Neuronal stem cell (in vitro differentiated cells): ENCODE measurements at regions not wholly inside any gene's neighbourhood (a gene's known extent, or its start where the extent isn't known, plus 50 kb on each side); places are given as distances from the start of the nearest gene placed in this dataset.

Experiments used
- DNase-seq: peaks from one replicate; pipeline ENCODE4 v3.0.0-alpha.2; 2013; ENCODE audit warnings: low spot score
- H2AFZ ChIP-seq: one replicate; pipeline ENCODE4 v1.6.1; 2013; ENCODE audit warnings: mild to moderate bottlenecking, low read length, inconsistent platforms
- H2AK5ac ChIP-seq: 2 replicates; pipeline ENCODE4 v1.6.1; 2013; ENCODE audit warnings: low read depth, mild to moderate bottlenecking, inconsistent platforms, low read length, moderate library complexity, mixed read lengths
- H2BK120ac ChIP-seq: 2 replicates; pipeline ENCODE4 v1.6.1; 2013; ENCODE audit warnings: low read depth, mild to moderate bottlenecking, inconsistent platforms, low read length, moderate library complexity, mixed read lengths
- H2BK12ac ChIP-seq: one replicate; pipeline ENCODE4 v1.6.1; 2013; ENCODE audit warnings: low read length, inconsistent platforms
- H2BK15ac ChIP-seq: 2 replicates; pipeline ENCODE4 v1.6.1; 2013; ENCODE audit warnings: mild to moderate bottlenecking, low read length, inconsistent platforms, mixed read lengths
- H2BK5ac ChIP-seq: one replicate; pipeline ENCODE4 v1.6.1; 2013; ENCODE audit warnings: inconsistent platforms, mild to moderate bottlenecking, low read length, moderate library complexity
- H3K14ac ChIP-seq: one replicate; pipeline ENCODE4 v1.6.1; 2013; ENCODE audit warnings: low read length, inconsistent platforms
- H3K18ac ChIP-seq: 2 replicates; pipeline ENCODE4 v1.6.1; 2013; ENCODE audit warnings: low read length, inconsistent platforms
- H3K23ac ChIP-seq: 2 replicates; pipeline ENCODE4 v1.6.1; 2013; ENCODE audit warnings: low read depth, mild to moderate bottlenecking, mixed read lengths, low read length, inconsistent platforms; ENCODE audit not compliant: poor library complexity
- H3K27ac ChIP-seq: replicated peaks from 3 replicates; pipeline ENCODE4 v1.5.1; 2013; ENCODE audit warnings: low read length, inconsistent platforms
- H3K27me3 ChIP-seq, 3 experiments: 2 replicates each; pipeline ENCODE4 v1.6.1; 2013; ENCODE audit warnings: low read length in 3 of 3, mild to moderate bottlenecking in 2 of 3, inconsistent platforms in 1 of 3, low read depth in 1 of 3, mixed read lengths in 1 of 3, moderate library complexity in 1 of 3; ENCODE audit not compliant: control insufficient read depth in 3 of 3, insufficient read depth in 3 of 3
- H3K36me3 ChIP-seq, 2 donors: replicated peaks in 1 of 2; 2 replicates each; pipeline ENCODE4 v1.6.1; 2013; ENCODE audit warnings: low read length in 2 of 2; ENCODE audit not compliant: control insufficient read depth in 2 of 2, insufficient read depth in 2 of 2
- H3K4ac ChIP-seq: 2 replicates; pipeline ENCODE4 v1.6.1; 2013; ENCODE audit warnings: inconsistent platforms, mild to moderate bottlenecking, low read length, moderate library complexity
- H3K4me1 ChIP-seq, 2 donors: 1 replicate in 1 of 2; 2 replicates in 1 of 2; pipeline ENCODE4 v1.6.1; 2013; ENCODE audit warnings: low read length in 2 of 2, low read depth in 1 of 2; ENCODE audit not compliant: control insufficient read depth in 2 of 2, insufficient read depth in 1 of 2
- H3K4me2 ChIP-seq: one replicate; pipeline ENCODE4 v1.6.1; 2013; ENCODE audit warnings: mild to moderate bottlenecking, low read length, inconsistent platforms; ENCODE audit not compliant: insufficient read depth, poor library complexity, severe bottlenecking
- H3K4me3 ChIP-seq, 2 donors: 2 replicates each; pipeline ENCODE4 v1.5.1; 2013; ENCODE audit warnings: low read length in 2 of 2, mild to moderate bottlenecking in 2 of 2, inconsistent platforms in 1 of 2, moderate library complexity in 1 of 2
- H3K79me1 ChIP-seq: one replicate; pipeline ENCODE4 v1.6.1; 2013; ENCODE audit warnings: low read depth, mild to moderate bottlenecking, inconsistent platforms, low read length, moderate library complexity
- H3K9ac ChIP-seq: one replicate; pipeline ENCODE4 v1.6.1; 2013; ENCODE audit warnings: mild to moderate bottlenecking, low read depth, low read length, inconsistent platforms; ENCODE audit not compliant: poor library complexity
- H3K9me3 ChIP-seq, 2 donors: replicated peaks in 1 of 2; 2 replicates each; pipeline versions ENCODE3 to v1.6.1; 2013; ENCODE audit warnings: low read length in 2 of 2, mild to moderate bottlenecking in 2 of 2, inconsistent platforms in 1 of 2, low read depth in 1 of 2, mixed read lengths in 1 of 2, moderate library complexity in 1 of 2; ENCODE audit not compliant: control insufficient read depth in 2 of 2, insufficient read depth in 1 of 2
- H4K8ac ChIP-seq: one replicate; pipeline ENCODE4 v1.6.1; 2013; ENCODE audit warnings: low read depth, mild to moderate bottlenecking, inconsistent platforms, low read length, moderate library complexity
- H4K91ac ChIP-seq: one replicate; pipeline ENCODE4 v1.6.1; 2013; ENCODE audit warnings: low read length, low read depth, mild to moderate bottlenecking, inconsistent platforms; ENCODE audit not compliant: poor library complexity
- WGBS, 2 donors: extraction: QIAGEN DNeasy Blood & Tissue Kit; methylation state at CpG; one replicate each; pipeline ENCODE4 v1.1.7; 2013; ENCODE audit warnings: missing lambda C conversion rate in 2 of 2, mixed read lengths in 1 of 2; ENCODE audit not compliant: insufficient read length in 2 of 2, insufficient replicate concordance in 1 of 2; ENCODE audit errors: extremely low coverage in 2 of 2; 5-methylcytosine and 5-hydroxymethylcytosine counted together

DNA sequence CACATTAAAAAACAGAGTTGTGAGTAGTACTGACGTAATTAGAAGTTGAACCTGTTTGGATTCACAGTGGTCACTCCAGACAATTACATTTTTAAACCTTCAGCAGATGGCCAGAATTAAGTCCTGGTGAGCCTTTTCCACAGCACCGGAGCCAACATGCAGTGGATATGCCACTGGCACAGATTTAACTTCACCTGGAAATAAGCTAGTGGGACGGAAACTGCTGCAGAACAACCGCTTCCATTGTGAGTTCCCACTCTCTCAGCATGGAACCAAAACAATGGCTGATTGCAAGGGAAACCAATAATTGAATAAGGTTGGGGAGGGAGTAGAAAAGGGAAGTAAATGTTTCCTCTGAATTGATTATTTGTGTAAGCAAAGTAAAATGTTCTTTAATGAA lies 515.1 kb downstream of the STK39 start:
- H3K36me3 ChIP-seq, result no peaks in the 10 kb centered on the region
- no peak overlapping the region for H4K91ac ChIP-seq
- no peak overlapping the region for H3K23ac ChIP-seq
- H2AK5ac ChIP-seq, result no peak overlapping the region
- no peak overlapping the region for H3K4me2 ChIP-seq
- no peak overlapping the region for H3K4me3 ChIP-seq
- WGBS, 2 donors, result no CpG with 5 or more reads among the region's 4 CpGs
- no peaks in the 10 kb centered on the region for H3K79me1 ChIP-seq
- H3K18ac ChIP-seq, result no peak overlapping the region
- no peak overlapping the region for H4K8ac ChIP-seq
- H3K9ac ChIP-seq, result no peak overlapping the region
- H3K9me3 ChIP-seq, result no peaks in the 10 kb centered on the region
- H2AFZ ChIP-seq, result no peak overlapping the region
- no peak overlapping the region for H2BK15ac ChIP-seq
- no peak overlapping the region for H2BK5ac ChIP-seq
- H3K14ac ChIP-seq, result no peak overlapping the region
- H3K27me3 ChIP-seq, result no peaks in the 10 kb centered on the region
- H3K27ac ChIP-seq, result no peak overlapping the region
- no peak overlapping the region for H2BK120ac ChIP-seq
- H3K4me1 ChIP-seq, result peaks cover 7 to 17% of the 10 kb centered on the region in 2 donors
- no peak overlapping the region for H2BK12ac ChIP-seq
- DNase-seq, result no peak
- H3K4ac ChIP-seq, result no peak overlapping the region

DNA sequence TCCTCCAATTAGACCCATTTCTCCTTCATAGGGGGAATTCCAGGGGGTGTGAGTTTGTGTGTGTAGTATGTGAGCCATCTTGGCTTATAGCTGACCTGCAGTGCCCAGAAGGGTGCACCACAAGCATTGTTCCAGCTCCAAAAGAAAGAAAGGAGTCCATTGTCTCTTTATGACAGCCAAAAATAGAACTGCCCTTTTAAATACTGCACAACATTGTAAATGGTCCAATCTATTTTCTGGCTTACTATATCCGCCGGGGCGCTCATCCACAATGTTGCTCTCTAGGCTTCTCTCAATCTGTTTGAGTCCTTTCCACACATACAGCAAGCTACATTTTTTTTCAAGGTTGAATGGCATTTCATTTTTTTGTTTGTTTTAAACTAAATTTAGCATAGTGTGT lies 517.5 kb downstream of the STK39 start:
- no peak overlapping the region for H2BK120ac ChIP-seq
- no peak overlapping the region for H2BK5ac ChIP-seq
- peaks cover 7 to 17% of the 10 kb centered on the region in 2 donors for H3K4me1 ChIP-seq
- H3K79me1 ChIP-seq, result no peaks in the 10 kb centered on the region
- no peaks in the 10 kb centered on the region for H3K36me3 ChIP-seq
- H3K4me3 ChIP-seq, result no peak overlapping the region
- H2BK12ac ChIP-seq, result no peak overlapping the region
- no peak overlapping the region for H3K4me2 ChIP-seq
- no peak overlapping the region for H3K9ac ChIP-seq
- no peak overlapping the region for H3K27ac ChIP-seq
- no peak overlapping the region for H2BK15ac ChIP-seq
- H3K18ac ChIP-seq, result no peak overlapping the region
- H2AFZ ChIP-seq, result no peak overlapping the region
- no peak overlapping the region for H4K91ac ChIP-seq
- WGBS, 2 donors, result no CpG with 5 or more reads among the region's 3 CpGs
- no peak for DNase-seq
- H3K27me3 ChIP-seq, result no peaks in the 10 kb centered on the region
- H4K8ac ChIP-seq, result no peak overlapping the region
- no peak overlapping the region for H2AK5ac ChIP-seq
- H3K23ac ChIP-seq, result no peak overlapping the region
- no peak overlapping the region for H3K14ac ChIP-seq
- H3K9me3 ChIP-seq, result no peaks in the 10 kb centered on the region
- no peak overlapping the region for H3K4ac ChIP-seq

DNA sequence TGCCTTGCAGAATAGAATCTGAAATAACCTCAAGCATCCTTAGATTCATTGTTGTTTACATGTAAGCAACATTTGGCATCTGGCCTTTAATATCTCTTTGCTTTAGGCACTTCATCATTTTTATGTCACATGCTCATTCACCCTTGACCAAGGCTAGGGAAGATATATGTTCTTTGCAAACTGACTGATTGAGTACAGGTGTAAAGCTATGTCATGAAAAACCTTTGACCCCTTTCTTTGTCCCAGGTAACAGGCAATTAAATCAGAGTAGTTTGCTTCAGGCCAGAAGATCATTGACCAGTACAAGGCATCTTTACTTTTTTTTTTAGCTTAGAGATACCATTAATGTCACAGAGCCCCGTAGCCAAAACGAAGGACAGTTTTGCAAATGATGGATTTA lies 520.6 kb downstream of the STK39 start:
- Histone ChIP-seq H3K4me1 (peaks cover 0 to 6% of the 10 kb centered on the region in 2 donors), H4K8ac (no peak overlapping the region), H3K23ac (no peak overlapping the region), H2AFZ (no peak overlapping the region), H3K9me3 (no peaks in the 10 kb centered on the region), H3K18ac (no peak overlapping the region), H3K79me1 (no peaks in the 10 kb centered on the region), H2AK5ac (no peak overlapping the region), H3K4ac (no peak overlapping the region), H3K27ac (no peak overlapping the region), H3K4me2 (no peak overlapping the region), H3K27me3 (no peaks in the 10 kb centered on the region), H3K14ac (no peak overlapping the region), H2BK5ac (no peak overlapping the region), H3K36me3 (no peaks in the 10 kb centered on the region), H3K9ac (no peak overlapping the region), H4K91ac (no peak overlapping the region), H2BK12ac (no peak overlapping the region), H2BK15ac (no peak overlapping the region), H2BK120ac (no peak overlapping the region), H3K4me3 (no peak overlapping the region)
- DNase-seq, result no peak
- no CpG with 5 or more reads among the region's 2 CpGs for WGBS, 2 donors

DNA sequence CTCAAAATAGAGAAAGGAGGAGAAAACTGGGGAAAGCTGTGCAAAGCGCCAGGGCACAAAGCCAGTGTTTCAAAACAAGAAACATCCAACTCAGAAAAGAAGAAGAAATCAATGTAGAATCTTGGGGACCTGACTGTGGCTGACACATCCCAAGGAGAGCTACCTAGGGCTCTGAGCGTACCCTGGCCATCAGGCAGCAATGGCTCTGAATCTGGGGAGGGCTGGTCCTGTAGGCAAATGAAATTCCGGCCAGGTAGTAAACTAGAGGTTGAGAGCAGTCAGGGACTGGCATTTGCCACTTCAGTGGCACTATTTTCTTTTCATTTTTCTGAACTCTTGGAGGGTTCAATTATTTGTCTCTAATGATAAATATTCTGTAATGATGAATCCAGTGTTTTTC lies 525.8 kb downstream of the STK39 start:
- Histone ChIP-seq H3K36me3 (no peaks in the 10 kb centered on the region), H2AFZ (no peak overlapping the region), H3K14ac (no peak overlapping the region), H3K18ac (no peak overlapping the region), H3K27me3 (no peaks in the 10 kb centered on the region), H3K9ac (no peak overlapping the region), H3K4me1 (peaks cover 0 to 1% of the 10 kb centered on the region in 2 donors), H2BK12ac (no peak overlapping the region), H4K8ac (no peak overlapping the region), H3K4me2 (no peak overlapping the region), H3K9me3 (no peaks in the 10 kb centered on the region), H4K91ac (no peak overlapping the region), H2BK5ac (no peak overlapping the region), H2AK5ac (no peak overlapping the region), H3K4me3 (no peak overlapping the region), H2BK120ac (no peak overlapping the region), H3K79me1 (no peaks in the 10 kb centered on the region), H3K23ac (no peak overlapping the region), H3K27ac (no peak overlapping the region), H3K4ac (no peak overlapping the region), H2BK15ac (no peak overlapping the region)
- WGBS, 2 donors, result no CpG with 5 or more reads among the region's 3 CpGs
- DNase-seq, result no peak
